HG02981 (cell line): ENCODE measurements at regions not wholly inside any gene's neighbourhood (a gene's known extent, or its start where the extent isn't known, plus 50 kb on each side); places are given as distances from the start of the nearest gene placed in this dataset.

Experiments used
- ATAC-seq: cut with Tn5 transposase; IDR thresholded peaks from one replicate; pipeline ENCODE4 v1.9.1; 2021; ENCODE audit warnings: mild to moderate bottlenecking, moderate library complexity; ENCODE audit not compliant: unreplicated experiment

DNA sequence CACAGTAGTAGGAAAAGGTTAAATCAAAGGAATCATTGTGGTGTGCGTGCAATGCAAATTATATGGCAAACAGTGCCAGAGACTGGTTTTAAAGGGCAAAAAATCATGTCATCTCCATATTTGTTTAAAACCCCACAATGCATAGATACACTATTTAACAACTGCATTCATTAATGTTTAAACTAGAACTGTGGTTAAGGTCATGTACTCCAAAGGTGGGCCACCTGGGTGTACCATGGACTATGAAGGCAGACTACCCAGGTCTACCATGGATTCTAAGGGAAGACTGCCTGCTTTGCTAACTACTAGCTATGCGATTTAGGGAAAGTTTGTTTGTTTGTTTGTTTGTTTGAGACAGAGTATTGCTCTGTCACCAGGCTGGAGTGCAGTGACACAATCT, 356.3 kb downstream of the ZEB2 start:
- ATAC-seq: no peak

DNA sequence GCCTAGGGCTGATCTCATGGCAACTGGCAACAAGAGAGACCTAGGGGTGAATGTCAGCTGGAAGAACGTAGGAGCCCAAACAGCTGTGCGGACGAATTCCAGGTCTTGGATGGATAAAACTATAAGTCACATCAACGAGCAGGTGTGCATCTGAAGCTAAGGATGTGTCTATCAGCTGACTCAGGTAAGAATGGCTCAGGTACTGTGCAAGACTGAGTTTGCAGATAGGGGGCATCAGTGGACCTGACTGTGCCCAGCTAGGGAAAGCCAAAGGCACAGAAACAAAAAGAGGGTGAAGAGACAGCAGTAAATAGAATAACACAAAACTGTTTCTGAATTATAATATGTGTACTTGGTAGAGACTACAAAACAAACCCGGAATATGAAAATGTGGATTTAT, 357.3 kb downstream of the ZEB2 start:
- ATAC-seq: no peak

DNA sequence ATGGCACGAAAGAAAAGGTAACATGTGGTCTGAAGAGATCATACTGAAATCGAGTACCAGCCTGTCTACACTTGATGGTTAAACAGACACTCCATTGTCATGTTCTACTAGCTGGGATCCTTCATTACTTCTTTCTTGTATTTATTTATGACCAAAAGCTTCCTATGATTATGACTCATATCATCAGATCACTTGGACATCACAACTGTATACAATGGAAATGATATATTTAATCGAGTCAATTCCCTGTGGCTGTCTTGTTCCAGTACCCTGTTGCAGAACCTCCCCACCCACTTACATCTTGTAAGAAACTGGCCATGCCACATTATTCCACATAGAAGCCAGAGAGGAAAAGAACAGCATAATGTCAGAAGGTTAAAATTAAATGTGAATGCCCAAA, 358.9 kb downstream of the ZEB2 start:
- no peak for ATAC-seq

DNA sequence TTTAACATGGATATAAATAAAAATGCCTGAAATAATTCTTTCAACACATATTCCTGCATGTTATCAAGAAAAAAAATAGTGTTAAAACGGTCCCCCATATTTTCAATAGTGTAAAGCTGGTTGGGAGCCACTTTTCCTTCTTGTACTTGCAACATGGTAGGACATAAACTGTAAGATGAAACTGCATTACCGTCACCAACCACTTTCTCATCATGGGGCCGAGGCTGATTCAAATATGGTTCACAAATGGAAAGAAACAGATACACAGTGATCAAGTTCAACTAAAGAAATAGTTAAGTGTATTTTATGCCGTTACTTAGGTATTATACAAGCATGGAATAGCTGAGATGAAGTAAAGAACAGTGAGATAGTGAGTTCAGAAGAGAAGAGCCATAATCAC, 360.7 kb downstream of the ZEB2 start:
- no peak for ATAC-seq

DNA sequence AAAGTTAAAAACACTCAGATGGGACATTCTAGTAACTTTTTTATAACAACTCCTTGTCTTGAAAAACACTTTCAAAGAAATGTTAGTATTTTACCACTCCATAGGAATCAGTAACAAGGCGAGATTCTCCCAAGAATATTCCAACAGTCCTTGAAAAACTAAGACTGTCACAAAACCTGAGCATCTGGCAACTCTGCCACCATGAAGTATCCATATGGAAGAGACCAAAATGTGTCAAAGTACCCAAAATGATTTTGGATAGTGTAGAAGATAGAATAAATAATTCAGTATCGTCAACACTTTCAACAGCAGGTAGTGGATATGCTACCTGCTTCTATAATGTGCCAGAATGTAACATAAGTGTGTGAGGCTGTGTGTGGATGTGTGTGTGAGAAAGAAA, 361.8 kb downstream of the ZEB2 start:
- ATAC-seq: no peak

DNA sequence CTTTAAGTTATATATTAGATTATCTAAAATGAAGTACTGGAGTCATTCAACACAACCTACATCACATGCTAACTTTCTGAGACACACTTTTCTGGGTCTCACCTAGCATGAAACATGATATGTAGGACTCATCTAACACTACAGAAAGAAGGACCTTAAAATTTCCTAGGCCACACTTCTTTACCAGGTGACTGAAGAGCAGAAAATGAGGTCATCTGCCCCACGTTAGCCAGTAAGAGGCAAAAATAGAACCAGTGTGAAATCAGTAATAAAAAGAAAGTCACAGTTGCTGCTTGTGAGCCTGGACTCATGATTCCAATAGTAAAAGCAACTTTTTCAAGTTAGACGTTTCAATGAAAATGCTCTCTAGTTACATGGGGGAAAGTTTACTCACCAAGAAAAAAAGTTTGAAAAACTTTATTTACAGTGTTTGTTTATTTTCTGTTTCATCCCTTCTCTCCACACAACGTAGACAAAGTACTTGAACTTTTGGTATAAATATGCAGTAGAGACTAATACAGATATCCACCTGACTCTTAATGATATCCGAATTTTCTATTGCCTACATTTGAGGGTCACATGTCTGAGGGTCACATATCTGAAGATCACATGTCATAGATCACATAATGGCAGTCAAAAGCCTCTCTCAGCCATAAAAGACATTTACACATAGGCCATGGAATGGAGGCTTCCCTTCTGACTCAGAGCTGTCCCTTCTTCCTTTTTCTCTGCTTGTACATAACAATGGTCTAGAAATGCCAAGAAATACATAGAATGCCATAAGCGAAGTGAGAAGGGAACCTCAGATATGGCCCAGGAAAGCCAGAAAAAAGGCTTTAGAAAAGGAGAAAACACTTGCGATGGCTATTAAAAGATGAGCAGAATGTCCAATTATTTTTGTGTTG, 362.9 kb downstream of the ZEB2 start:
- ATAC-seq: no peak

DNA sequence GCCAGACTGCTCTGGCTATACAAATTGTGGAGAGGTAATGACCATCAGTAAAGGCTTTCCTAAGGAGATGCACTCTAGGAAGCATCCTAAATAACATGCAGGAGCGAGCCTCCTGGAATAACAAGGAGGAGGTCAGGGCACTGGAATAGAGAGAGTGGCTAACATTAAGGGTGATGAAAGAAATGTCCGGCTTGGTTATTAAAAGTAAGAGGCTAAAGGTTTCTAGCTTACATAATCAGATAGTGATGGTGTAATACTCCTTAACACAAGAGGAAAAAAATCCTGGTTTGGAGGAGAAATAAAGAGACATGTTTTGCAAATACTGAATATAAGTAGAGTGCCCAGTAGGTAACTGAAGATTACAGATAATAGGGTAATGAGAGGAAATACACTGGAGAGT, 365.7 kb downstream of the ZEB2 start:
- ATAC-seq: no peak

DNA sequence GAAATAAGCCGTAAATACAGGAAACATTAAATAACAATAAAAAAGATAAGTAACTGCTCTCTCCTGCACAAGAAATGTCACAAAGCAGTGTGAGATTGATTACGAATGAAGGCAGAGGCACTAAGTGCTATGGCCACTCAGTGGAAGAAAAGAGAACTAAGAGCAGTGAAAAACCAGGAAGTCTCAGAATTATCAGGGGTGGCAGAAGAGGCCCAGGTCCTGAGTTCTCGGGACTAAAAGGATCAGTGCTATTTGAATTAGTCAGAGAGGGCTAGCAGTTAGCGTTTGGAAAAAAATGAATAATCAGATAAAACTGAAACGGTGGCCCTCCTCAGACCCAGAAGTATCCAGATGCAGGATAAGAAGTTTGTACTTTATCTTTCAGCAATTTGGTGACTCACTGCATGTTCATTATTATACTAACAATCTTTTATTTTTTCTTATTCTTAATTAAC, 367.1 kb downstream of the ZEB2 start:
- ATAC-seq: no peak

DNA sequence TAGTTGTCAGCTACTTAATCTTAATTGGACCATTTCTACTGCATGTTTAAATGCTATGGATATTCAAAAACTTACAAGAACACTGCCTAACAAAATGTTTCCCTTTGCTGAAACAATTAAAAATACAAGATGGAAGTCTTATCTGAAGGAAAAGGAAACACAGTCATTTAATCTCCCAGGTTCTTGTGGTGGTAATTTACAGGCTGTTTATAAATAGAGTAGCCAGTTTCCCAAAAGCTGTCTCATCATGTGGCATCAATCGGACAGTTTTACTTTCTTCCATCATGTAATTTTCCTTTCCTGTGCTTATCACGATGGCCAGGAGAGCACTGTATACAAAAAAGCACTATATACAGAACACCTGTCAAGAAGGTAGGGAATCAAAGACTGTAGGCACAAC, 368.1 kb downstream of the ZEB2 start:
- ATAC-seq: no peak

DNA sequence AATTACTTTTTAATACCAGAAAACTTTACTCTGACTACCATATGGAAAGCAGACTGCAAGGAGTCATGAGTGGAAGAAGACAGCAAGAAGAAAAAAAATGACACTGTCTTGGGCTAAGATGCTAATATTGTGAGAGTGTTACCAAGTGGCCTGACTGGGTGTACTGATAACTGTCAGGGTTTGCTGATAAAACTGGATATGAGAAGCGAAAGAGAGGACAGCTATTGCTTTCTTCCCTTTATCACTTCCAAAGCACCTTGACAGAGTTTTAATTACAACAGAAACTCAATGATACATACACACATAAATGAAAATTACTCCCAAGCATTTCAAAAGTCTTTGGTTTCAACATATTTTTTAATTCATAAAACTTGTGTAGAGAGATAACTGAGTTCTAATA, 368.5 kb downstream of the ZEB2 start:
- no peak for ATAC-seq

DNA sequence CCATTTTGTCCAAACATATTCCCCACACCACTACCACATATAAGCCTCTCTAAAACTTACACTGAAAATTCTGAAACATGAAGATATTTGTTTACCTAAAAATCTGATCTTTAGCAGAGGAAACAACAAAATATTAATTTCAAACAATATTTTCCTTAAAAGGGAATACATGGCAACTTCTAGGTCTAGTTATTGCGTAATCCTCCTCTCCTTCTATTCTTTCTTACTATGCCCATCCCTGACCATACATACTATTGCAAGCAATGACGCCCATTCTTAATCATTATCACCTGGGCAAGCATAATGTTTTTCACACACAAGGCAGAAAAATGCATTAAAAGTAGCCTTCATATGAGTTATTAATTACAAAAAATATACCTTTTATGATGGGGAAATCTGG, 372.6 kb downstream of the ZEB2 start:
- ATAC-seq: no peak

DNA sequence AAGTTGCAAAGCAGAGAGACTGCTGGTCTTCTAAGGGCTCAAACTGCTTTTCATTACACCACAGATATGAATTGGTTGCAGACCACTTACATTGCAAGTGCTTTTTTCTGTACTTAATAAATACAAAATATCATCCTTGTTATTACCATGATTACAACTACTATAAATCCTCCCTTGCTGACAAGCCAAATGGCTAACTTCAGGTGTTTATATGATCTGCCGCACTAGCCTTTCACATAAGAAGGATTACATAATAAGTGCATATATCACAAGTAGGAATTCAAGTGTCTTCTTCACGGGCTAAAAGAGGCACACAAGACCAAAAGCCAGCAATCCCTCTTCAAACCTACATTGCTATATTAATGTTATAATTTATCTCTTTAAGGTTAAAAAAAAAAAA, 373.0 kb downstream of the ZEB2 start:
- ATAC-seq: no peak

DNA sequence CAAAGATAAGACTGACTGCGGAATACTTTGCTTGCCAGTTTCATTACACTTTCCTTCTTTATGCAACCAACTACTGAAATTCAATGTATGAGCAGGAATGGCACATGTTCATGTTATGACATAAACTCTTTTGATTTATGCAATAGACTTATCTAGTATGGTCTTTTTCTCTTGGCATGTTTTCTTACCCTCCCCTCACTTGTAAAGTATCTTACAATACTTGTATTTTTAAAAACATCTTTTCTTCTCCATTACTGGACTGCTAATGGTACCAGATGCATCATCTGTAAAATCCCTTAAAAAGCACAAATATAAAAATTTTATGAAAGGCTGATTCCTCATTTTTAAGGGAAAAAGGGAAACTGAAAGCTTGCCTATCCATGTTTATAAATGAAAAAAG, 373.8 kb downstream of the ZEB2 start:
- ATAC-seq: no peak

DNA sequence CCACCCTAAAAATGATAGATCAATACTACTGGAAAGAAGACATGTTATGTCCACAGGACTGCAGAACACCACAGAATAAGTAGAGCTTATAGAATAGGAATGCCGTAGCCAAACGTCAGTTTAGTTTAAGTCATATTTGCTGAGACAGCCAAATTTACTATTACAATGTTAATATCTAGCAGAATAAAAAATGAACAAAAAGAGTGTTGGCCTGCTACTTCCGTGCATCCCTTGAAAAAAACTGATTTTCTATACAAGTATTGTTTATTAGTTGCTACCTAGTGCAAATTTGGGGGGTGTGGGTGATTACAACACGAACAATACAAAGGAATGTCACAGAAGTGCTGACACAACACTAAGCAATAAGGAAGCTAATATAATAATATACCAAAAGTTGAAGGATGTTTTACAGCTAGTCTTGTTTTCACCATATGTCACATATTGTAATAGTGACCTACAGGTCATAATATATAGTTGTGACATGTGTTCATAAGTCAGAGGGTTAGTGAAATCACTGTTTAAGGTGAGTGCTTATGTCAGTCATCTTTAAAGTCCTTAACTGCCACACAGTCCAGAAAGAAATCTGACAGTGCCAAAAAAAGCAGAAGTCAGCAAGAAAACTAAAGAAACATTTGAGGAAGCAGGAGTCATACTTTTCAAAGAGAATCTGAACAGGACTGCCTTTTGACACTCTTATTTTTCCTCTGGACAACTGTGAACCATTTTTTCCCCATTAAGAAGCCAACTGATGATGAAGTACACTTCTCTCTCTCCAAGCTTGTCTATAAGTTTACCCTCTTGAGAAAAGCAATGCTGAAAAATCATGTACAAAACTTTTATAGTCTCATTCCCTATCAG, 376.4 kb downstream of the ZEB2 start:
- ATAC-seq: no peak

DNA sequence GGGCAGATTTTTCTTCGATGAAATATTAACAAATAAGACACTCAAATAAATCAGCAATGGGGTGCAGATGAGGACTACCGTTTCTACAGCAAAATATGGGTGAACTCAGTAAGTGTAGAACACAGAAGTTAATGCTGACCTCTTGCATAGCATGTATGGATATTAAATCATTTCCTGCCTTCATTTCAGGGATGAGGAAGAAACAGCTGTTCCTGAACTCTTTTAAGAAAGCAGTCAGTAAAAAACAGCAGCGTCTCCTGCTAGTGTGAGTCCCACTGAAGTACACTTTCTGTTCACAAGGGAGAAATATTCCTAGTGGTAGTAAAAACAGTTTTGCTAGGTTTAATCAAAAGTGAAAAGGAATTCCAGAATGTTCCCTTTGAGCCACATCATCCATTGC, 379.0 kb downstream of the ZEB2 start:
- no peak for ATAC-seq

DNA sequence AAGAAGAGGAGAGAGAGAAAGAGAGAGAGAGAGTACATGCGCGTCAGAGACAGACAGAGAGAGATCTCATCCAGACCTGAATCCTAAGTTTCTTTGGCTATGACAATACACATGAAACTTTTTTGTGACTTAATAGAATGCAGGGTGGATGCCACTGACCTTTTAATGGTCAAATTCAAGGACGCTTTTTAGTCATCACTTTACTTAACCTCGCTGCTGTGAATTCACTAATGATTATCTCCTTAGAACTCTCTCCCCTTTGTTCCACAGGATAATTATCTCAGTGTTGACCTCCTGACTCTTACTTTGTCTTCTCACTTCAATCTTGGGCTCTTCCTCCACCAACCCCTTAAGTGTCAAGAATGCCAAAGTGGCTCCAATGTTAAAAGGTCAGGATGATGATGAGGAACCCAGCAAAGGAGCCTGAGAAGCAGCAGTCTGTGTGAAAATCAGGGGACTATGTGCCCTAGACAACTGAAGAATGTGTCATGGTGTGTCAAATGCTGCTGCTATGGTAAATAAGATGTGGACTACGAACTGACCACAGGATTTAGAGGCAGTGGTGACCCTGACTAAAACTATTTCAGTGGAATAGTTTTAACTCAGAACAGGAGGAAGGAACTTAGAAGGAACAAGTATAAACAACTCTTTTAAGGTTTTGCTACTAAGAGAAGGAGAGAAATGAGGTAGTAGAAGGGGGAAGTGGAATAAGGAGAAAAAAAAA, 382.1 kb downstream of the ZEB2 start:
- no peak for ATAC-seq

DNA sequence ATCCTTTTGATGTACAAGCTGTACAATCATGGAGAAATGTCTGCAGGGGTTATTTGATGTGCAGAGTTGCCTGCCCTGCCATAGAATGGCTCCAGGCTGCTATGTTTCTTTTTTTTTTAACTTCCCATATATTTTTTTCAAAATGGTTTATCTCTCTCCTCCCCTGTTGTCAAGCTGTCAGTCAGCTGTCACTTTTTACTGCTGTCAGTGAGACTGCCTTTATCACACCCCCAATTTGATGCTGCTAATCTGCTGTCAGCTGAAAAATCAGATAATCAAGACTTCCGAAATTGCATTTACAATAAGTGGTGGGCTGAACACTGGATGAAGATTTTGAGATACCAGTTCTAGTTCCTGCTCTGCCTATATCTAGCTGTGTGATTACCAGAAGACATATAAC, 382.6 kb downstream of the ZEB2 start:
- no peak for ATAC-seq

DNA sequence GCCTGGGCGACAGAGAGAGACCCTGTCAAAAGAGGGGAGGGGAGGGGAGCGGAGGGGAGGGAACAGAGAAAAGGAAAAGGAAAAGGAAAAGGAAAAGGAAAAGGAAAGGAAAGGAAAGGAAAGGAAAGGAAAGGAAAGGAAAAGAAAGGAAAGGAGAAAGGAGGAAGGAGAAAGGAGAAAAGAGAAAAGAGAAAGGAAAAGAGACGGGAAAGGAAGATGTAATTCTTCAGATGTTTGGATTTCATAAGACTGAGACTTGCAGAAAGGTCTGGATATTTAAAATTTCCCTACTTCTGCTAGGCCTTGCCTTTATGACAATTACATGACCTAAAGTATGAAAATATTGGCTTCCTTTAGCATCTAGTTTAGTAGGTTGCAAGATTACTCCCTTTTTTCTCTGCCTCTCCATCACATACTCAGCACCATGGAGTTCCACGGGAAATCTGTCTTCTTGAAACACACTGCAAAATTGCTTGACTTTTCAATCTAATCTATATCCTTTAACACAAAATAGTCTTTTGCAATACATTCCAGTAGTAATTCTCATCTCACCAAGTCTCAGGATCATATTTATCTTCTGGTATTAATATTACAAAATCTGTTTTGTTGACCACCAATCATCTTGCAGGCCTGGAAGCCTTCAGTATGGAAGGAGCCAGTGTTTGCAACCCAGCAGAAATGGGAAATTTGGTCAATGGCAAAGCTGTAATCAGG, 383.5 kb downstream of the ZEB2 start:
- ATAC-seq: no peak

DNA sequence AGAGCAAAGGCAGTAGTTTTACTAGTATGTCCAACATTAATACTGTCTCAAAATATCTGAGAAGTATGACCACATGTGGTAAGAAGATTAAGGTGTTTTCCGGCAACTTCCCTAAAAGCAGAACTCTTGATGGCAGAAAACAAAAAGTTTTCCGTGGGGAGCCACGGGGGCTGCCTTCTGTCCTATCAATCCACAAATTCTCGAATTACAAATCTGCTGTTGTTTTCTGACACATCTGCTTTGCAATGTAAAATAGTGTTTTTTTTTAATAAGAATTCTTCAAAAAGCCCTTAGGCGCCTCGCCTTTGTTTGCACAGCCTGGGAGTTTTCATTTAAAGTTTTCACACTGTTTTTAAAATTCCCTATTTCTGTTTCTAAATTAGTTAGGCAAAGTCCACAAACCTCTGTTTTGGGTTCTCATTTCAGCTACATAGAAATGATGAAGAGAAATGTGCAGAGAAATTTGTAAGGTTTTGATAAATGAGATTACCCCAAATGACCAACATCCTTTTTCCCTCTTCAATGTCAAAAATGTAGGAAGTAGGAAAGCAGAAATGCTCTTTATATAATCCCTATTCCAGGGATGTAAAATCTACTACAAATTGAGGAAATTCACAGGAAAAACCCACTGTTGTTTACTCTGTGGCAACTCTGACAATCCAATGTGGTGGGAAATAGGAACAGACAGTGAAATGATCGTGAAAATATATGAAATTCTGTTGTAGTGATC, 385.8 kb downstream of the ZEB2 start:
- no peak for ATAC-seq

DNA sequence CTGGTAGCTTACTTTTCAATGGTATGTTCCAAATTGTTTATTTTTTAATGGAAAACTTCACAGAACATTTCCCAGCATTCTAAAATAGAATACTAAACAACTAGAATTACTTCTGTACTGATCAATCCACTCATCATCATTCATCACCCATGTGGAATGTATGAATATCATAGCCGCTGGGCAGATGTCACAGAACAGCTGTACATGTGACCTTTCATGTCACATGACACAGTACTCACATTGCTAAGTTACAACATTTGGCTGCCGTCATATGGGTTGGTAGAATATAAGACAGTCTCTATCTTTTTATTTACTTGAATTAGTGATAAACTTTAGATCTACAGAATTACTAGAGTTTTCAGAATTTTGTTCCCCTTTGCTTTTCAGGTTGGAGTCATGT, 387.6 kb downstream of the ZEB2 start:
- ATAC-seq: no peak
